Hematopoietic multipotent progenitor cell treated with erythropoietin and hydrocortisone succinate and interleukin-3 and kit ligand, for 17 days (in vitro differentiated cells): ENCODE measurements at regions not wholly inside any gene's neighbourhood (a gene's known extent, or its start where the extent isn't known, plus 50 kb on each side); places are given as distances from the start of the nearest gene placed in this dataset.
"Not testable (repeated sequence)": the region's sequence is repeated elsewhere in the genome, so short reads cannot be mapped to it uniquely, and the experiment has no call there.

ENCODE experiments used
- DNase-seq: peaks from one replicate; pipeline ENCODE4 v3.0.0-alpha.2; 2015; ENCODE audit warnings: low spot score

DNA sequence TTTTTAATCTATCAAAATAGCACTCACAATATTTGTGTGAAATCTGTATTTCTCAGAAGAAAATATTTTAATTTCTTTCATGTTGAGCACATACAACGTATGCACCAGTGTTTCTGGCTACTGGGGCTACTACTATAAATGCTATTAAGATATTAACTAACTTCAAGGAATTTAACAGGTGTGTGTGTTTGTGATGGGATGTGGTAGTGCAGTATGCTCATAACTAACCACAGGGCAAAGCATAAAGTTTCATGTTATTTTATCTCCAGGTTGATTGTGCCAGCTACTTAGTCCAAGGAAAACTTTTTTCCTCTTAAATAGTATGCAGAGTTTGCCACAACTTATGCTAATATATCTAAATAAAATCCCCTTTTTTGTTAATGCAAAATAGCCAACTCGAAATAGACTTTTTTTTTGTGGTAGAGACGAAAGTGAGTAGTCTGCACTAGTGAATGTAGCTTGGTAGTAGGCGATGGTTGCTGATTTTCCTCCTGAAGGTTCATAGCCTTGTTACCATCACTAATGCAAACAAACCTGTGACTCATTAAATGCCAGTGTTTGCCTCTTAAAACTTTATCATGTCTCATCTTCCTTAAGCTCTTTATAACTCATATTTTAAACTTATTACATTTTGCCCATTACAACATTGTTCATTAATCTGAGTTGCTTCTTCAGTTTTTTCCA, 565.5 kb upstream of the ANO3 start:
- DNase-seq, result no peak

DNA sequence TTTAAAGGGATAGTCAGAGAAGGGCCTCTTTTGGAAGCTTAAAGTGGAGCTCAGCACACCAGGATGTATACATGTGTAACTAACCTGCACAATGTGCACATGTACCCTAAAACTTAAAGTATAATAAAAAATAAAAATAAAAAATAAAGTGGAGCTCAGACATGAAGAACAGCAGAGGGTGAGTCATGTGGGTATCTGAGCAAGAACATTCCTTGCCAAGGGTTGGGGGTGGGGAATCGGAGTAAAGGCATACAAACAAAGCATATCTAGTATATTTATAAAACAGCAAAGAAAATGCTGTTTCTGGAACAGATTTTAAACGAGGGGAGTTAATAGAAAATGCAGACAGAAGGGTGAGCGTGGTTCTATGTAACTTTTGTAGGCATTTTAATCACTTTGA, 562.6 kb upstream of the ANO3 start:
- no peak for DNase-seq

DNA sequence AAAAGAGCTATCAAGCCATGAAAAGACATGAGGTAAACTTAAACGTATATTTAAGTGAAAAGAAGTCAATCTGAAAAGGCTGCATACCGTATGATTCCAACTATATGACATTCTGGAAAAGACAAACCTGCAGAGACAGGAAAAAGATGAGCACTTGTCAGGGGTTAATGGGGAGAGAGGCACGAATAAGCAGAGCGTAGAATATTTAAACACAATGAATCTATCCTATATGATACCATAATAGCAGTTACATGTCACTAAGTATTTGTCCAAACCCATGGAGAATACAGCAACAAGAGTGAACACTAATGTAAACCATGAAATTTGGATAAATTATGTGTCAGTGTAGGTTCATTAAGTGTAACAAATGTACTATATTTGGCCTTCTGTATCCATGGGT, 560.3 kb upstream of the ANO3 start:
- no peak for DNase-seq

DNA sequence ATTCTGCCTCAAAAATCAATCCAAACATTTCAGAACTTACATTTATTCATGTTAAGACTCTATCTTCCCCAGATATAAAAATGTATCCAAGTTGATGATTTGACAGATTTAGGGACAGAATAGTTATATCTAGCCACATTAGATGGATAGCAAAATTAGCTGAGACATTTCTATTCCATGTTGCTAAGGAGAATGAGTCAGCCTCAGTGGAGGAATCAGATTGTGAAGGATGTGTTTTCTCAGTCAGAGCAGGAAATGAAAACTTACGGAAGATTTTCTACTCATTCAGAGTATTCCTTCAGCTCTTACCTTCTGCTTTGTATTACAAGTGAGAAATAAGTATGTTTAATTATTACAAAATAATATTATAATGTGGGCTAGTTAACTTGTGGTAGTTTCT, 556.3 kb upstream of the ANO3 start:
- no peak for DNase-seq

DNA sequence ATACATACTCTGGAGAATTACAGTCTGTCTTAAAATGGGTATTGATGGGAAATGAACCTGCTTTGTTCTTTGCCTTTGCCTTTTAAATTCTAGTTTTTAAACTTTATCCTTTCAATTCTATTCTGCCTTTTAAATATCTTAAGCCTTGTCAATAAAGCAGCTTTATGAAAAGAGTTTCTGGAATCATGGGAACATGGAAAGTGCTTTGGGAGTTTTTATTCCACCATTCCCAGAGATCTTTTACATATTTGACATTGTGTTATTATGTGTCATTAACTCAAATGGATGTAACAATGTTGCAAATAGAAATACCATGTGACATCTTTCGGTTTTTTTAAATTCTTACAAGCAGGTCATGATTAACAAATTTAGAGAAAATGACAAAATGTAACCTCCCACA, 555.7 kb upstream of the ANO3 start:
- DNase-seq, result no peak

DNA sequence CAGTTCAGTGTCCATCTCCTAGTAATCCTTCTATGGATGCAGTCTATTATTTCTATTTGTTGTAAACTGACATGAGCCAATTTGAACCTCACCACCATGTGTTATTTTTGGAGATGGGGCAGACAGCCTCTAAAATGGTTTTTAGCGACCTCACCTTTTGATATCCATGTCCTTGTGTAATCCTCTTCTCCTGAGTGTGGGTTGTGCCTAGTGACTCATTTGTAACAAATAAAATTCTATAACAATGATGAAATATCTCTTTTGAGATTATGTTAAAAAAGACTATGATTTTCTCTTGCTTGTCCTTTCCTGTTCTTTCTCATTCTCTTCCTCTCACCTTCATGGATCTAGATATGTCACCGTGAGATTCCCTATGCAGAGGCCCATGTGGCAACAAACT, 554.6 kb upstream of the ANO3 start:
- DNase-seq, result no peak

DNA sequence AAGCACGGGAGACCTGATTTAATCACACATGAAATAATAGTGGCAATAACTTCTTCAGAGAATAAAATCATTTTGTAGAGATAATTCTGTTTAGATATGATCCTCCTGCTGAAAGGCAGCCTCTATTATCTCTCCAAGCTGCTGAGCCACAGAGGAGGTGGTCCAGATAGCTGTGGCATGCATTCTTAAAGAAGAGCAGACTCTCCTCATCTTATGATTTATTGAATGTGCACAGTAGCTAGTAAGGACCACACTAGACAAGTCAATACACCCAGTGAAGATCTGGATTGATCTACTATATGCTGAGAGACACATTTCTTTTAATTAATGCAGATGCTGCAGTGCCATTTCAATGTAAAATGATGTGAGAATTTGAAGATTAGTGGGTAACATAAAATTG, 552.9 kb upstream of the ANO3 start:
- DNase-seq, result no peak

DNA sequence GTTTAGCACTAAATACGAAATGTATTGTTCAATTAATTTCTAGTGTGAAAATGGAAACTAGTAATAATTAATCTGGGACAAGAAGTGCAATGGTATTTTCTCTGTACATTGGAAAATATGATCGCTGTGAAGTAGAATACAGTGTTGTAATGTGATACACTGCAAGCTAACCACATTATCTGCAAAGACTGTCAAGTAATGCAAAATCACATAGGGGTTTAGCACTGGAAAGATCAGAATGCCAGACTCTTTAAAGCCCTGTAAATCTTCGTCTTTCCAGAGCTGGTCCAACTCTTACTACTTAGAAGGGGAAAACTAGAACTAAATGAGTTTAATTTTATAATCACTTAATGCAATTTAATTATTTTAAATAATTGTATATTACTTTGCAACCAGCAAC, 544.5 kb upstream of the ANO3 start:
- DNase-seq, result no peak

DNA sequence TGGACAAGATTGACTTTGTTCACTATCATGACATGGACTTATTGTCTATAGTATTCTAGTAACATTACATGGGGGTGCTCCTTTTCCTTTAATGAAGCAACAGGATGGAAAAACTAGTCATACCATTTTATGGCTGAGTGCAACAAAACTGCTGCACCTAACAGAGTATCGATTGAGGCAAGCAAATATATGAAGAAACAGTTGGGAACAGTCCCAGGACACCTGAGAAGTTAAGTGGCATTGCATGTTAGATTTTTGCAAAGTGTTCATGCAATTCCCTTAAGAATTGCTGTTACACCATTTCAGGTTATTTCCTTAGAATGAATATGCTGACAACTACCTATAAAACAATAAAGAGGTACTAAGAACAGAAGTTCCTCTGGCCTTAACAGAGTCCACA, 541.5 kb upstream of the ANO3 start:
- no peak for DNase-seq

DNA sequence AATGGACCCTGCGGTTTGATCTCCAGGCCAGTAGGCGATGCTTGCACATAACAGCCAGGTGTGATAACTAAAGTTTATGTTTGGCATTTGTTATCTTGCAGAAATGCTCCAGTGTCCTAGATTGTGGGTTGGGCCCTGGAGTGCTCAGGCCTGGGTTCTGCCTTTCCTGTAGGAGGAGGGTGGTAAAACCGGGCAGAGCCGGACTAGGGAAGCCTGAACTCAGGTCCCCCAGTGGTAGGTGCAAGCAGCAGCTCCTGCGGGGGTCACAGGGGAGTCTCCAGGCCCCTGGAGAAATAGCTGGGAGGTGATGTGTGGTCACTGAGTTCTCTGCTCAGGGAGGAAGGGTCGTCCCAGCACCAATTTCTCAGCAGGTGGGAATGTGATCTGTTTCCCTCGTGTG, 538.3 kb upstream of the ANO3 start:
- DNase-seq, result no peak

DNA sequence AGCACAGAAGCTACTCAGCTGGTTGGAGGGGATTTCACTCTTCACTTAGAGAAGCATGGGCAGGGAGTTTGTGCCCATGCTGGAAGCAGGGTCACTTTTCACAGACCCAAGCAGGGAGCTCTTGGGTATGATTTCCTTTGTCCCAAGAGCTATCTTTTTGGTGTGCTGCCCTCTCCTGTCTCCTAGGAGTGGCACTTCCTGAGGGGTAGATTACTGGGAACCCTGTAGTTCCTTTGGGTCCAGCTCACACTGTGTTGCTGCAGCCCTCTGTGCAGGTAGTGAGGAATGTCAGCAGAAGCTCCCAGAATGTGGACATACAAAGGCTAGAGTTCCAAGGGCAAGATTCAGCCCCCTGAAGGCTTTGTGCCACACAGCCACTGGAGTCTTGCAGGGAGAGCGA, 537.1 kb upstream of the ANO3 start:
- no peak for DNase-seq

DNA sequence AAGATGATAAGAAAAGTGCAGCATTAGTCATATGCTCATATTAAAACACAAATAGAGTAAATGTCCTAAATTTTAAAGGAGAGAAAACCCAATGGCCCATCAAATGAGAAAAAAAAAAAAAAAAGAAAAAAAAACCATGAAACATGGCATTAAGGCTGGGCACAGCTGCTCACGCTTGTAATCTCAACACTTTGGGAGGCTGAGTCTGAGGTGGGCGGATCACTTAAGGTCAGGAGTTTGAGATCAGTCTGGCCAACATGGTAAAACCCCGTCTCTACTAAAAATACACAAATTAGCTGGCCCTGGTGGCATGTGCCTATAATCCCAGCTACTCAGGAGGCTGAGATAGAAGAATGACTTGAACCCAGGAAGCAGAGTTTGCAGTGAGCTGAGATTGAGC, 515.5 kb upstream of the ANO3 start:
- DNase-seq, result no peak

DNA sequence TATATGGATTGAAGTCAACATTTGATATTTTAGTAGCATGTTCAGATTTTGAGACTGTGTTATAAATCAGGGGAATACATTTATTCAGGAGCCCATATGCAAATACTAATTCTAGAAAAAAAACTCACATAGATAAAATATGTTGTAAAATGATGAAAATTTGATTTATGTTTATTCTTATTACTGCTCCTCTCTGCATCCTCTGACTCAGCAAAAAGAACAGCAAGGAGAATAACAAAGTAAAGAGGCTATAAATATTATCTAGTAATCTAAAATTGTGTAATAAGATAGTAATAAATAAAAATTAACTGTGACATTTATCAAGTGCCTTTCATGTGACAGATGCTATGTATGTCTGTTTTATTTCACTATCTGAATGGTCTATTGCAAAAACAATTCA, 507.2 kb upstream of the ANO3 start:
- no peak for DNase-seq

DNA sequence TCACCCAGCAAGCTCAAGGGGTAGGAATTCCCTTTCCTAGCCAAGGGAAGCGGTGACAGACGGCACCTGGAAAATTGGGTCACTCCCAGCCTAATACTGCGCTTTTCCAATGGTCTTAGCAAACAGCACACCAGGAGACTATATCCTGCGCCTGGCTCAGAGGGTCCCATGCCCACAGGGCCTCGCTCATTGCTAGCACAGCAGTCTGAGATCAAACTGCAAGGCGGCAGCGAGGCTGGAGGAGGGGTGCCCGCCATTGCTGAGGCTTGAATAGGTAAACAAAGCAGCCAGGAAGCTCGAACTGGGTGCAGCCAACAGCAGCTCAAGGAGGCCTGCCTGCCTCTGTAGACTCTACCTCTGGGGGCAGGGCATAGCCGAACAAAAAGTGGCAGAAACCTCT, 500.4 kb upstream of the ANO3 start:
- DNase-seq, result not testable (repeated sequence)

DNA sequence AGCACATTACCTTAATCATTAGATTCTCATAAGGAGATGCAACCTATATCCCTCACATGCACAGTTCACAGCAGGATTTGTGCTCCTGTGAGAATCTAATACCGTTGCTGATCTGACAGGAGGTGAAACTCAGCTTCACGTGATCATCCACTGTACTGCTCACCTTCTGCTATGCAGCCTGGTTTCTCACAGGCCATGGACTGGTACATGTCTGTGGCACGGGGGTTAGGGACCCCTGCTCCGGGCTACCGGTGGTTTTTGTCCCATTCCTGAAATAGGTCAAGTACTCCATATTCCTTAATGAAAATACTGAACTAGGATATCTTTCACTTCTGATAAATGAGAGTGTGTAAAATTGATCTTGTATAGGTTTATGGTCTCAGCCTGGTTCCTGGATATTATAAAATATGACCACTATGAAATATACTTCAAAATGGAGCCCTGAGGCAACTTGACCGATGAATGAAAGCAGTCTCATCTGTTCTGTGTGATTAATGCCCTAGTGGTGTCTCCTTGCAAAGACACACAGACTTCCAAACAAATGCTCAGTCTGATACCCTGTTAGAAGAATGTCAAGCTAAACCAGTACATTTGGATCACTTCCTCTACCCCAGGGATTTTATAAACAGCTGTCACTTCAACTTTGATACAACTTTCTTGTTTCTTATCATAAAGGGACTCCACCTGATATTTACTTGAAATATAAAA, 492.9 kb upstream of the ANO3 start:
- DNase-seq, result no peak

DNA sequence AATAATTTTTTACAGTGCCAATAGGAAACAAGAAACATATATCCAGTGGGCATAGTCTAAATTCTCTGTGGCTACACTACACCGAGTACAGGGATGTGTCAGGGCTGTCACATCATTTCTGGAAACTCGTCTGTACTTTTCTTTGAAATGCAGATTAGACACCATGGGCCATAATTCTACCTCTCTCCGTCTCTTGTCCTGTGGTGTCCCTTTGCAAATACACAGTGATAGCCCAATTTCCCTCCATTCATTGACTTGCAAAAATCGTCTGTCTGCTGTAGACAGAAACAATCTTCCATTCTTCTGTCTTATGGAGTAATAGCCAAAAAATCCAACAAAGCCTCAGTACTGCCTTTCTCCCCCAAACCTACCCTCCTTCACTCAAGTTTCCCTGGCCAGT, 487.1 kb upstream of the ANO3 start:
- no peak for DNase-seq

DNA sequence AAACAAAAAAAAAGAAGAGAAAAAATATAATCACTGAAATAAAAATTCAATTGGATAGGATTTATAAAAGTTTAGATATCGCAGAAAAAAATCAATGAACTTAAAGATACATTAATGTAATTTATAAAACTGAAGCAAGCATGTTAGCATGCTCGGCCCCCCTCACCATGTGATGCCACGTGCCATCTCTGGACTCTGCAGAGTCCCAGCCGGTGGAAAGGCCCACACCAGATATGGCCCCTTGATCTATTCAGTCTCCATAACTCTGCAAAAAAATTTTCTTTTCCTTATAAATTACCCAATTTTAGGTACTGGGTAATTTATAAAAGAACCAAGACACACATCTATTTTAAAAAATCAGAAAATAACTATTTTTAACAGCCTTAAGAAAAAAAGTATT, 476.0 kb upstream of the ANO3 start:
- no peak for DNase-seq

DNA sequence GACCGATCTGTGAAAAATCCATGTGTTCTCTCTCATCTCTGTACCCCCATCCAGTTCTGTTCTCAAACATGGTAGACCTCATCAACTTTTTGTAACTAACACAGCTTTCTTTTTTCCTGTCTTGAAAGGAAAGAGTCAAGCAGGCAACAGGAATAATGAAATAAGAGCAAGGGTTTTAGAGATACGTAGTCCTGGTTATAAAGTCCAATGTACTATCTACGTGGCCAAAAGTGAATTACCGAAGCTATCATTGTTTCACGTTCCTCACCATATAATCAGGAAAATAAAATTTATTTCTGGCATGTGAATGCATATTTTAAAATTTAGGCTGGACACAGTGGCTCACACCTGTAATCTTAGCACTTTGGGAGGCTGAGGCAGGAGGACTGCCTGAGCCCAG, 472.2 kb upstream of the ANO3 start:
- no peak for DNase-seq

DNA sequence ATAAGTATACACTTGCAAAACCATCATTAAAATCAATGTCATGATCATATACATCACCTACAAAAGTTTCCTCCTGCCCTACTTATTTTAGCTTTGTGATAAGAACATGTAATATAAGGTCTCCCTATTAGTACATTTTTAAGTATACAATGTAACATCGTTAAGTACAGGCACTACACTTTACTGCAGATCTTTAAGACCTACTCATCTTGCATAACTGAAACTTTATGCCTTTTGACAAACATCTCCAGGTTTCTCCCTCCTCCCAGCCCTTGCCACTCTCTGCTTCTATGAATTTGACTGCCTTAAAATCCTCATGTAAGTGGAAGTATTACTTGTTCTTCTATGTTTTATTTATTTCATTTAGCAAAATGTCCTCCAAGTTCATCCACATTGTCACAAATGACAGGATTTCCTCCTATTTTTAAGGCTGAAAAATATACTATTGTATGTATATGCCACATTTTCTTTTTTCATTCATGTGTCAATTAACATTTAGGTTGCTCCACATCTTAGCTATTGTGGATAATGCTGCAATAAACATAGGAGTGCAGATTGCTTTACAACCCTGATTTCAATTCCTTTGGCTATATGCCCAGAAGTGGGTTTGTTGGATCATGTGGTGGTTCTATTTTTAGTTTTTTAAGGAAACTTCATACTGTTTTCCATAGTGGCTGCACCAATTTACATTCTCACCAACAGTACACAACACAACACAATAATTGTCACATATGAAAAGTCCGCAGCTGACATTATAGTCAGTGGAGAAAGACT, 471.1 kb upstream of the ANO3 start:
- no peak for DNase-seq

DNA sequence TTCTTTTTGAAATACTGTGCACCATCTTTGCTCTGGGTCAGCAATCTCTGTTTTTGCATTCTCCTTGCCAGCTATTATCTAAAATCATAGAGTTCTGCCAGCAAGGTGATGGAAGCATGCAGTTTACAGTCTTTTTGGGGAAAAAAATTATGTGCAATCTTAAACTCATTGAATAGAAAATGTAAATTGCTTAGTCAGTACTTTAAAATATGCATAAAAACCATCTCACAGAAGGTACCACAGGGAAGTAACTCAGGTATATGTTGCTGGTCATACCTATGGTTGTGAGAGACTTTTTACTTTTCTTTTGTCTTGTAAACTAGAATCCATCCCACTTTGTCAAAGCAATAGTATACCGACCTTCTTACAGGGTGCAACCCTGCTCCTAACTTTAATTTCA, 469.8 kb upstream of the ANO3 start:
- no peak for DNase-seq

DNA sequence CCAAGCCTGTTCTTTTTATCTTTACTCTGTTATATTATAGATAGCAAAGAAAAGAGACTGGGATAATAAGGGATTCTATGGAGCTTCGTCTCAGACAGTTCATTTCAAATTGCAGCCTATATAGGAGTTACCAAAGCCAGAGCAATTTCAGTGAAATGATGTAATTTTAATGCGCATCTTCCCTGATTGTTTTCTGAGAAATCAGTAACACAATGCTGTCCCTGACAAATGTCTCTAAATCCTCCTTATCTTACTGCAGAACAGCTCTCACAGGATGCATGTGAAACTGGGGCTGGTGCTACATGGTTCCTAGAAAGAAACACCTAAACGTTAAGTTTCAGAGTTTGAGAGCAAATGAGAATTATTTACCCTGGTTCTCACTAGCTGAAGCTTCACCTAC, 467.9 kb upstream of the ANO3 start:
- no peak for DNase-seq

DNA sequence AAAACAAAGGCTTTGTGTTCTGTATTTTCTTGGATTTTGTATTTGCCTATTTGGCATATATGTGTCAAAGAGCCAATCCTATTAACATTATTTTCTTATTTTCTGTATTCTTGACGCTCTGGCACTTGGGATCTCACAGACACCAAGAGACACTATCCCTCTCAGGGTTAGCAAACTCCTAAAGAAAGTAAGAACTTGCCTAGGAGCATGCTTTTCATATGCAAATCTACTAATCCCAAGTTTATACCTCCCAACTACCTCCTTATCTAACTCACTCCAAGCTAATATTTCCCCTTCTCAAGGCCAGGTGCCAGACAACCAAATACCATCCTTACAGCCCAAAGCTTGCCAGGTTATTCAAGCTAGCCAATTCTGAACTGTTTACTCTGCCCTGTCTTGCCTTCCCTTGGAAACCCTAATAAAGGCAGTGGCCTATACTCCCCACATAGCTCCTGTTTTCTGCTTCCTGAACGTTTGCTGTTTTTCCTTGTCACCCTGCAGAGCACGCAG, 455.4 kb upstream of the ANO3 start:
- no peak for DNase-seq

DNA sequence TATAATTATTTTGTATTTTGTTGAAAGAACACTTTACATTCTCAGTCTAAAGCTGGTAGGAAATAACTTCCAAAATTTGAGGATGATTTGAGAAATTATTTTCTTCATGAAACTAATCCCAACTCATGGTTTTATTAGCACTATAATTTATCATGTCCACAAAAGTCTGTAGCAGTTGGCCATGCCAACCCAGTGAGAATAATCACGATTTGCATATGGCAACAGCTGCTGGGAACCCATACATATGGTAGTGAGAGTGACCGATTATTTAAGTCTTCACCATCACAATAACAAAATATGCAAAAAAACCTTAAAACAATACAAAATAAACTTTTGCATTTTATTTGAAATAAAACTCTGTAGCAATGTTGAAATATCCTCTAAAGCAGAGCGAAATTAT, 445.9 kb upstream of the ANO3 start:
- DNase-seq, result no peak
